GM12864 (cell line): ENCODE measurements at regions not wholly inside any gene's neighbourhood (a gene's known extent, or its start where the extent isn't known, plus 50 kb on each side); places are given as distances from the start of the nearest gene placed in this dataset.

Experiments
- DNase-seq: peaks from one replicate; pipeline ENCODE4 v3.0.0-alpha.2; 2011; ENCODE audit warnings: low read depth
- H3K4me3 ChIP-seq: 2 replicates; pipeline ENCODE4 v1.5.1; 2011; ENCODE audit warnings: mild to moderate bottlenecking, low read depth, low read length, control low read depth
- TF ChIP-seq, protein P1 (sequence below): IDR thresholded peaks from 2 replicates; pipeline ENCODE4 v1.5.1; 2011; ENCODE audit warnings: low read depth, mild to moderate bottlenecking, moderate library complexity, low read length, control low read depth, inconsistent platforms; ENCODE audit errors: missing control alignments

DNA sequence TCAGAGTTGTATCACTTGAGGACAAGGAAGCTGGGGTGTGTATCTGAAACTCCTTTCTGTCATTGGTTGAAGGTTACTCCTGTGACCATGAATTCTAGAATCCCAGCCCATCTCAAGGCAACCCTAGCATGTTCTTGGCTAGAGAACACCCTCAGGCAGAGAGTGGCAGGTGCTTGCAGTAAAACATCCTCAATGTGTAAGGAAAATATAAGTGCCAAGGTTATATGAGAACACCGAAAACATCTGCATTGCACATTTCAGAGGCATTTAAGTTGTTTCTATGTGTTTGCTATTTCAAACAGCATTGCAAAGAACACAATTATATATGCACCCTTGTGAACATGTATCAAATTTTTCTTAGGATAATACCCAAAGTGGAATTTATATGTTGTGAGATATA is 471.9 kb downstream of the USP25 start:
- TF ChIP-seq, protein P1, sequence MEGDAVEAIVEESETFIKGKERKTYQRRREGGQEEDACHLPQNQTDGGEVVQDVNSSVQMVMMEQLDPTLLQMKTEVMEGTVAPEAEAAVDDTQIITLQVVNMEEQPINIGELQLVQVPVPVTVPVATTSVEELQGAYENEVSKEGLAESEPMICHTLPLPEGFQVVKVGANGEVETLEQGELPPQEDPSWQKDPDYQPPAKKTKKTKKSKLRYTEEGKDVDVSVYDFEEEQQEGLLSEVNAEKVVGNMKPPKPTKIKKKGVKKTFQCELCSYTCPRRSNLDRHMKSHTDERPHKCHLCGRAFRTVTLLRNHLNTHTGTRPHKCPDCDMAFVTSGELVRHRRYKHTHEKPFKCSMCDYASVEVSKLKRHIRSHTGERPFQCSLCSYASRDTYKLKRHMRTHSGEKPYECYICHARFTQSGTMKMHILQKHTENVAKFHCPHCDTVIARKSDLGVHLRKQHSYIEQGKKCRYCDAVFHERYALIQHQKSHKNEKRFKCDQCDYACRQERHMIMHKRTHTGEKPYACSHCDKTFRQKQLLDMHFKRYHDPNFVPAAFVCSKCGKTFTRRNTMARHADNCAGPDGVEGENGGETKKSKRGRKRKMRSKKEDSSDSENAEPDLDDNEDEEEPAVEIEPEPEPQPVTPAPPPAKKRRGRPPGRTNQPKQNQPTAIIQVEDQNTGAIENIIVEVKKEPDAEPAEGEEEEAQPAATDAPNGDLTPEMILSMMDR = no peak

DNA sequence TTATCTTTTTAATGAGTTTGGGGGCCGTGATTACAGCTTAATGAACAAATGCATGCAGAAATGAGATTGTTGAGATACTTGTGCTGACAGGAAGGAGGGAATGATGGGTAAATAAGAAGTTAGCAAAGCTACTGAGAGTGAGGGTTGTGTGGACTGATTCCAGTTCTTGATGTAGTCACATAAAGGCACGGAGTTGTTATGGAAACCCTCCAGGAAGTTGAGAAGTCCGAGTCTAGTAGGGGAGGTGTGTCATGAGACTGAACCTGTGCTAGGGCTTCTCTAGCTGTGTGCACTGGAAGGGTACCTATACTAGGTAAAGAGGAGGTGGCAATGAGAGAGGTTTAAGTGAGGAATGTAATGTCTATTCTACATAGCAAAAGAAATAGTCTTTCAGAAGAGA is 475.7 kb downstream of the USP25 start:
- H3K4me3 ChIP-seq = no peak overlapping the region
- DNase-seq = no peak
- TF ChIP-seq, protein P1 = no peak

More for the DNA sequence above, 471.9 kb downstream of the USP25 start:
- no peak for DNase-seq
- H3K4me3 ChIP-seq = no peak overlapping the region

DNA sequence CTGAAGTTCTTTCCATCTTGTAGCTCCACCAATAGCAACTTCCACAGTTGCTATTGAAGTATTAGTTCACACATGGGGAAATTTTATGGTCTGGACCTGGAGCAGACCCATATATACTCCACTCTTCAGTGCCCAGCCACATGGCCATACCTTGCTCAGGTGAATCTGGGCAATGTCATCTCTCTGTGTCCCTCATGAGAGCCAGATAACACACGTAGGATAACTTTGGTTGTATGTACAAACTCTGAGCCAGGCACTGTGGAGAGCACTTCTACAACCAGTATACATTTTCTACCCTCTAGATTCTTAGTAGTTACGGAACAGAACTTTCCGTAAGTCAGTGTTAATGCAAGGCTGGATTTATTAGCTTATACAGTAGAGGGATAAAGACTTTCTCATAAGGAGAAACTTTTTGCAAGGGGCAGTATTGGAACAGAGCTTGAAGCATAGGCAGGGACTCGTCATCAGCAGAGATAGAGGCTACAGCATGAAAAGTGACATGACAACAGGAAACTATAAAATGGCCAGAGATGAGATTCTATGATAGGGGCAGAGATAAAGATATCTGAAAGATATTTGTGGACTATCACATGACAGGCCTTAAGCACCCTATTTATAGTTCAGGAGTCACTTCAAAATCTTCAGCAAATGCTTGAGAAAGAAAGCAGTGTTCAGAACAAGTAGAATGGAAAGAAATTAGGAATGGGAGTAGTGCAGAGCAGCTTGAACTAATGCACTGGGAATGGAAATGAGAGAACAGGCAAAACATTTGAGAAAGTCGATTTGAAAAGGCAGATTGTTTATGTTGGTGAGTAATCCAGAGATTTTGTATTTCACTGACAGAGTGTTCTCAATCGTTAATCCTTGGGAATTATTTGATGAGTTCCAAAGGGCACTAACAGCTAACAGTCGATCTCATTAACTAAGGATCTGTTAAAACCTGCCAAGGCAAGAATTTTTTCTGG is 481.8 kb downstream of the USP25 start:
- H3K4me3 ChIP-seq = no peak overlapping the region
- TF ChIP-seq, protein P1 = no peak
- no peak for DNase-seq

DNA sequence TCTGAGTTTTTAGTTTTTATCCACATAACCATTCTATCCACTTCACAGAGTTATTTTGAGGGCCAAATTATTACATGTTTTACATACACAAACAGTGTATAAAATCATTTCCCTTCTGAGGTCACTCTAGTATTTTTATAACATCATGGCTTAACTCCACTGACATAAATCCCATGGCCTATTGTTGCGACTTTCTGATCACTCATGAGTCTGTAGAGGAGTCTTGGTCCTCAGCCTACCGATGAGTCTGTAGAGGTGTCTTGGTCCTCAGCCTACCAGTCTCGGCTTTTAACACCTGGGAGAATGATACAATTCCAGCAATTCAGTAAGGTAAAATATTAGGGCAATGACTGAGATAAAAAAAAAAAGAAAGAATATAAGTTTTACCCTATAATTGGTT is 483.7 kb downstream of the USP25 start:
- no peak overlapping the region for H3K4me3 ChIP-seq
- no peak for DNase-seq
- TF ChIP-seq, protein P1 = no peak

DNA sequence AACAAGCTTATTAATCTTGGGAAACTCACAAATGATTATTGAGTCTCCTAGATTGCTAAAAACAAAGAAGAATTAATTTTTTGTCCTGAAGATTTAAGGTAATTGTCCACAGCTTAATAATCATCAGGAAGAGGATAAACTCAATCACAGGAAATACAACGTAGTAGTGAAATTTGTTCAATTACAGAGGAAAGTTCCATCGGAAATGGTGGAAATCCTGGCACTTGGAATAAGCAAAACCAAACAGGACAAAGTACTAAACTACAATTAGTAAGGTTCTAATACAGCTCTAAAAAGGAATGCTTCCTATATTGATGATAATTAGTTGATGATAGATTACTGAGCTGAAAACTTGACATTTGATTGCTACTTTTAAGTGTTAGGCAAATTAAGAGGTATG is 485.4 kb downstream of the USP25 start:
- H3K4me3 ChIP-seq = no peak overlapping the region
- no peak for DNase-seq
- TF ChIP-seq, protein P1 = no peak

DNA sequence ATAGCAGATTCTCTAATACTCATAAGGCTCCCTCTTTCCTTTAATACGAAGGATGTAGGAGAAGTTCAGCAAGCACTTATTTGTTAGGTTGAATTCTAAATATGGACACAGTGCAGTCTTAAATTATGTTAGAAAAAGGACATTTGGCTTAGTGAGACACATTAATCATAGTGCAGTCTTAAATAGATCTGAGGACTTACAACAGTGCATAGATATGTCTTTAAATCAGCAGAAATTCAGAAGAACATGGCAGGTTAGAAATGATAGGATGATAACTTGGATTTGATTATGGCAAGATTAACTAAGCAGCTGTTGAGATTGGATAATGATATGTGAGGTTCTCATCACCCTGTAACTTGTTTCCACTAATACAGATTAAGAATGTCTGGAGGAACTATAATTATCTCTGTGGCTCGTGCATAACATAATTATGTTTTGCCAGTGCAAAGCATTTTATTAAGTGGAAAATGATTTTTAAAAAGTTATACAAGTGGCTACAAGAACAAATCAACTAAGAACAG is 485.9 kb downstream of the USP25 start:
- TF ChIP-seq, protein P1 = no peak
- H3K4me3 ChIP-seq = no peak overlapping the region
- DNase-seq = no peak
